ENCODE measurements at regions not wholly inside any gene's neighbourhood (a gene's known extent, or its start where the extent isn't known, plus 50 kb on each side); places are given as distances from the start of the nearest gene placed in this dataset.

- no peak for DNase-seq
These were observed 73.8 kb downstream of the CBLN2 start for GRCh38 chr18:72470391-72470790.

GRCh38 chr18:72468021-72468710 lies 76.0 kb downstream of the CBLN2 start:
- no peak for DNase-seq

- DNase-seq = no peak
These were observed 83.9 kb downstream of the CBLN2 start for GRCh38 chr18:72460210-72460680.

GRCh38 chr18:72458271-72458670 lies 85.9 kb downstream of the CBLN2 start:
- no peak for DNase-seq

GRCh38 chr18:72456802-72457201 lies 87.3 kb downstream of the CBLN2 start:
- DNase-seq = no peak

GRCh38 chr18:72452328-72452727 lies 91.8 kb downstream of the CBLN2 start:
- DNase-seq = no peak

GRCh38 chr18:72444798-72445155 lies 99.4 kb downstream of the CBLN2 start:
- no peak for DNase-seq

- DNase-seq = no peak
These were observed 99.9 kb downstream of the CBLN2 start for GRCh38 chr18:72444111-72444797.

GRCh38 chr18:72436401-72436800 lies 107.7 kb downstream of the CBLN2 start:
- no peak for DNase-seq

GRCh38 chr18:72433756-72434155 lies 110.4 kb downstream of the CBLN2 start:
- DNase-seq = no peak

- no peak for DNase-seq
These were observed 116.4 kb downstream of the CBLN2 start for GRCh38 chr18:72427721-72428120.

- no peak for DNase-seq
These were observed 124.2 kb downstream of the CBLN2 start for GRCh38 chr18:72419914-72420313.

- DNase-seq = no peak
These were observed 131.2 kb downstream of the CBLN2 start for GRCh38 chr18:72412927-72413326.

- no peak for DNase-seq
These were observed 132.9 kb downstream of the CBLN2 start for GRCh38 chr18:72411261-72411660.

GRCh38 chr18:72410399-72410798 lies 133.7 kb downstream of the CBLN2 start:
- DNase-seq = no peak

GRCh38 chr18:72409903-72410302 lies 134.2 kb downstream of the CBLN2 start:
- DNase-seq = no peak

GRCh38 chr18:72407048-72407447 lies 137.1 kb downstream of the CBLN2 start:
- DNase-seq = no peak

- DNase-seq = no peak
These were observed 152.2 kb downstream of the CBLN2 start for GRCh38 chr18:72391951-72392350.

- DNase-seq = no peak
These were observed 152.7 kb downstream of the CBLN2 start for GRCh38 chr18:72391427-72391826.

GRCh38 chr18:72378016-72378415 lies 166.1 kb downstream of the CBLN2 start:
- DNase-seq = no peak

- DNase-seq = no peak
These were observed 167.9 kb downstream of the CBLN2 start for GRCh38 chr18:72376256-72376655.

GRCh38 chr18:72375618-72376017 lies 168.5 kb downstream of the CBLN2 start:
- DNase-seq = peak; percentile 52

GRCh38 chr18:72372076-72372475 lies 172.1 kb downstream of the CBLN2 start:
- no peak for DNase-seq

GRCh38 chr18:72368308-72368707 lies 175.8 kb downstream of the CBLN2 start:
- DNase-seq = no peak
